Thymus (tissue), 11 donors: ENCODE measurements at regions not wholly inside any gene's neighbourhood (a gene's known extent, or its start where the extent isn't known, plus 50 kb on each side); places are given as distances from the start of the nearest gene placed in this dataset.

Experiments
- DNase-seq, 9 donors: peaks; one replicate each; pipeline ENCODE4 v3.0.0-alpha.2; 2013; ENCODE audit warnings: low spot score in 9 of 9, low read depth in 6 of 9, missing footprints in 1 of 9
- H3K27ac ChIP-seq, 2 donors: one replicate each; pipeline ENCODE4 v1.5.1; 2013; ENCODE audit warnings: control low read depth in 1 of 2, low read depth in 1 of 2, low read length in 1 of 2, mild to moderate bottlenecking in 1 of 2, moderate library complexity in 1 of 2
- H3K27me3 ChIP-seq, 2 donors: one replicate each; pipeline ENCODE4 v1.5.1; 2013; ENCODE audit warnings: low read length in 1 of 2; ENCODE audit not compliant: control insufficient read depth in 2 of 2, insufficient read depth in 1 of 2
- H3K36me3 ChIP-seq, 2 donors: one replicate each; pipeline ENCODE4 v1.5.1; 2013; ENCODE audit warnings: low read length in 1 of 2, mild to moderate bottlenecking in 1 of 2, moderate library complexity in 1 of 2; ENCODE audit not compliant: control insufficient read depth in 2 of 2, insufficient read depth in 2 of 2
- H3K4me1 ChIP-seq, 2 donors: one replicate each; pipeline ENCODE4 v1.5.1; 2013; ENCODE audit warnings: low read length in 2 of 2; ENCODE audit not compliant: control insufficient read depth in 2 of 2, insufficient read depth in 2 of 2
- H3K4me3 ChIP-seq, 2 donors: one replicate each; pipeline ENCODE4 v1.5.1; 2013; ENCODE audit warnings: low read length in 2 of 2, control low read depth in 1 of 2, mild to moderate bottlenecking in 1 of 2
- H3K9me3 ChIP-seq, 2 donors: one replicate each; pipeline ENCODE4 v1.5.1; 2013; ENCODE audit warnings: low read length in 1 of 2, mild to moderate bottlenecking in 1 of 2; ENCODE audit not compliant: control insufficient read depth in 2 of 2, insufficient read depth in 1 of 2
- WGBS: extraction: QIAGEN DNeasy Blood & Tissue Kit; methylation state at CpG from one replicate; pipeline ENCODE4 v1.1.7; 2013; 5-methylcytosine and 5-hydroxymethylcytosine counted together
- donor health status: healthy.

- no peaks in the 10 kb centered on the region for H3K4me1 ChIP-seq
- H3K36me3 ChIP-seq, result no peaks in the 10 kb centered on the region
- no peak for DNase-seq
- H3K4me3 ChIP-seq, result no peak overlapping the region
- H3K9me3 ChIP-seq, result no peaks in the 10 kb centered on the region
- H3K27ac ChIP-seq, result no peak overlapping the region
- 83% methylated on average over 2 of the region's 2 CpGs for WGBS
- no peaks in the 10 kb centered on the region for H3K27me3 ChIP-seq
These were observed 207.3 kb upstream of the PABPC4L start for GRCh38 chr4:134408897-134409296.

- H3K9me3 ChIP-seq, result no peaks in the 10 kb centered on the region
These were observed 200.2 kb upstream of the PABPC4L start for GRCh38 chr4:134401798-134402197.

GRCh38 chr4:134393592-134393991, 192.0 kb upstream of the PABPC4L start:
- Histone ChIP-seq H3K36me3 (no peaks in the 10 kb centered on the region), H3K9me3 (no peaks in the 10 kb centered on the region), H3K27me3 (no peaks in the 10 kb centered on the region), H3K4me3 (no peak overlapping the region), H3K27ac (no peak overlapping the region), H3K4me1 (no peaks in the 10 kb centered on the region)
- WGBS, result 95% methylated on average over 2 of the region's 2 CpGs
- DNase-seq, result no peak

More at GRCh38 chr4:134401798-134402197, 200.2 kb upstream of the PABPC4L start:
- Histone ChIP-seq H3K27ac (no peak overlapping the region), H3K27me3 (no peaks in the 10 kb centered on the region), H3K4me3 (no peak overlapping the region), H3K36me3 (no peaks in the 10 kb centered on the region), H3K4me1 (no peaks in the 10 kb centered on the region)
- 75% methylated on average over 2 of the region's 2 CpGs for WGBS
- no peak for DNase-seq

- no peaks in the 10 kb centered on the region for H3K27me3 ChIP-seq
- H3K36me3 ChIP-seq, result no peaks in the 10 kb centered on the region
- no peaks in the 10 kb centered on the region for H3K4me1 ChIP-seq
- H3K27ac ChIP-seq, result no peak overlapping the region
- H3K4me3 ChIP-seq, result no peak overlapping the region
- H3K9me3 ChIP-seq, result no peaks in the 10 kb centered on the region
- 86% methylated on average over 2 of the region's 2 CpGs for WGBS
- DNase-seq, result no peak
These were observed 188.7 kb upstream of the PABPC4L start for GRCh38 chr4:134390319-134390718.

- Histone ChIP-seq H3K4me1 (no peaks in the 10 kb centered on the region), H3K4me3 (no peak overlapping the region), H3K9me3 (no peaks in the 10 kb centered on the region), H3K27me3 (no peaks in the 10 kb centered on the region), H3K27ac (no peak overlapping the region), H3K36me3 (no peaks in the 10 kb centered on the region)
- WGBS, result 86% methylated on average over 4 of the region's 4 CpGs
- no peak for DNase-seq
These were observed 186.8 kb upstream of the PABPC4L start for GRCh38 chr4:134388351-134388750.

GRCh38 chr4:134382478-134383227, 181.1 kb upstream of the PABPC4L start:
- H3K27me3 ChIP-seq, result no peaks in the 10 kb centered on the region
- no peaks in the 10 kb centered on the region for H3K4me1 ChIP-seq
- DNase-seq, result no peak
- H3K9me3 ChIP-seq, result no peaks in the 10 kb centered on the region
- no peak overlapping the region for H3K4me3 ChIP-seq
- H3K27ac ChIP-seq, result no peak overlapping the region
- no peaks in the 10 kb centered on the region for H3K36me3 ChIP-seq

GRCh38 chr4:134375775-134376174, 174.2 kb upstream of the PABPC4L start:
- no peak overlapping the region for H3K27ac ChIP-seq

GRCh38 chr4:134365852-134366251, 164.3 kb upstream of the PABPC4L start:
- DNase-seq, result no peak
- Histone ChIP-seq H3K27me3 (no peaks in the 10 kb centered on the region), H3K27ac (no peak overlapping the region), H3K9me3 (no peaks in the 10 kb centered on the region), H3K36me3 (no peaks in the 10 kb centered on the region), H3K4me1 (no peaks in the 10 kb centered on the region), H3K4me3 (no peak overlapping the region)
- WGBS, result 87% methylated on average over 1 of the region's 1 CpG

More at GRCh38 chr4:134375775-134376174, 174.2 kb upstream of the PABPC4L start:
- no peak overlapping the region for H3K4me3 ChIP-seq
- no peaks in the 10 kb centered on the region for H3K27me3 ChIP-seq
- no peaks in the 10 kb centered on the region for H3K9me3 ChIP-seq
- DNase-seq, result no peak
- no peaks in the 10 kb centered on the region for H3K4me1 ChIP-seq
- no peaks in the 10 kb centered on the region for H3K36me3 ChIP-seq

GRCh38 chr4:134364928-134365327, 163.3 kb upstream of the PABPC4L start:
- Histone ChIP-seq H3K4me1 (no peaks in the 10 kb centered on the region), H3K27me3 (no peaks in the 10 kb centered on the region), H3K27ac (no peak overlapping the region), H3K9me3 (no peaks in the 10 kb centered on the region), H3K4me3 (no peak overlapping the region), H3K36me3 (no peaks in the 10 kb centered on the region)
- no peak for DNase-seq
- WGBS, result 96% methylated on average over 1 of the region's 1 CpG
